ENCODE measurements at regions not wholly inside any gene's neighbourhood (a gene's known extent, or its start where the extent isn't known, plus 50 kb on each side); places are given as distances from the start of the nearest gene placed in this dataset.

- Histone ChIP-seq H3K27me3 (no peaks in the 10 kb centered on the region), H3K27ac (no peak overlapping the region), H3K4me3 (no peak overlapping the region), H3K36me3 (no peaks in the 10 kb centered on the region), H3K9me3 (no peaks in the 10 kb centered on the region), H3K4me1 (no peaks in the 10 kb centered on the region)
- DNase-seq, result no peak
- no peak for ATAC-seq (ENCODE audit: low FRiP score in 2 of 2)
- WGBS, 2 donors, result 76 to 83% methylated on average over 3 of the region's 3 CpGs
- TF ChIP-seq POLR2A (IDR thresholded peaks at IDR 0.05), result no peak
- TF ChIP-seq EP300 (IDR thresholded peaks at IDR 0.05), result no peak
- no peak for TF ChIP-seq CTCF (IDR thresholded peaks at IDR 0.05)
- no peak for TF ChIP-seq POLR2AphosphoS5 (IDR thresholded peaks at IDR 0.05)
Observed at GRCh38 chr1:87560601-87561360, 232.1 kb downstream of the LMO4 start.

GRCh38 chr1:87563211-87563610 lies 234.5 kb downstream of the LMO4 start:
- H3K4me1 ChIP-seq, result no peaks in the 10 kb centered on the region
- WGBS, 2 donors, result 83 to 88% methylated on average over 4 of the region's 4 CpGs

GRCh38 chr1:87565861-87566260 lies 237.2 kb downstream of the LMO4 start:
- Histone ChIP-seq H3K27ac (no peak overlapping the region), H3K4me3 (no peak overlapping the region), H3K36me3 (no peaks in the 10 kb centered on the region), H3K9me3 (no peaks in the 10 kb centered on the region), H3K27me3 (no peaks in the 10 kb centered on the region), H3K4me1 (no peaks in the 10 kb centered on the region)
- 88 to 94% methylated on average over 5 of the region's 5 CpGs for WGBS, 2 donors
- TF ChIP-seq POLR2AphosphoS5 (IDR thresholded peaks at IDR 0.05) (no peak), POLR2A (IDR thresholded peaks at IDR 0.05) (no peak), CTCF (IDR thresholded peaks at IDR 0.05) (no peak)
- ATAC-seq (ENCODE audit: low FRiP score in 2 of 2) (no peak), DNase-seq (no peak)

More at GRCh38 chr1:87563211-87563610, 234.5 kb downstream of the LMO4 start:
- Histone ChIP-seq H3K27me3 (no peaks in the 10 kb centered on the region), H3K27ac (no peak overlapping the region), H3K4me3 (no peak overlapping the region), H3K9me3 (no peaks in the 10 kb centered on the region), H3K36me3 (no peaks in the 10 kb centered on the region)
- TF ChIP-seq POLR2A (IDR thresholded peaks at IDR 0.05) (no peak), CTCF (IDR thresholded peaks at IDR 0.05) (no peak), EP300 (IDR thresholded peaks at IDR 0.05) (no peak), POLR2AphosphoS5 (IDR thresholded peaks at IDR 0.05) (no peak)
- ATAC-seq (ENCODE audit: low FRiP score in 2 of 2) (no peak), DNase-seq (no peak)

- ATAC-seq (ENCODE audit: low FRiP score in 2 of 2) (no peak), DNase-seq (no peak)
- H3K27ac ChIP-seq, result no peak overlapping the region
- no peaks in the 10 kb centered on the region for H3K4me1 ChIP-seq
- WGBS, 2 donors, result 60 to 66% methylated on average over 4 of the region's 4 CpGs
- no peaks in the 10 kb centered on the region for H3K9me3 ChIP-seq
- H3K4me3 ChIP-seq, result no peak overlapping the region
- TF ChIP-seq CTCF (IDR thresholded peaks at IDR 0.05) (no peak), EP300 (IDR thresholded peaks at IDR 0.05) (no peak), POLR2A (IDR thresholded peaks at IDR 0.05) (no peak), POLR2AphosphoS5 (IDR thresholded peaks at IDR 0.05) (no peak)
- no peaks in the 10 kb centered on the region for H3K27me3 ChIP-seq
- no peaks in the 10 kb centered on the region for H3K36me3 ChIP-seq
Observed at GRCh38 chr1:87568005-87568404, 239.3 kb downstream of the LMO4 start.

GRCh38 chr1:87568911-87569310 lies 240.2 kb downstream of the LMO4 start:
- 60 to 68% methylated on average over 3 of the region's 3 CpGs for WGBS, 2 donors
- no peaks in the 10 kb centered on the region for H3K4me1 ChIP-seq
- no peak overlapping the region for H3K4me3 ChIP-seq
- H3K36me3 ChIP-seq, result no peaks in the 10 kb centered on the region
- H3K27ac ChIP-seq, result no peak overlapping the region
- H3K27me3 ChIP-seq, result no peaks in the 10 kb centered on the region
- TF ChIP-seq CTCF (IDR thresholded peaks at IDR 0.05), result no peak
- no peak for TF ChIP-seq POLR2AphosphoS5 (IDR thresholded peaks at IDR 0.05)
- TF ChIP-seq POLR2A (IDR thresholded peaks at IDR 0.05), result no peak
- no peak for TF ChIP-seq EP300 (IDR thresholded peaks at IDR 0.05)
- ATAC-seq (ENCODE audit: low FRiP score in 2 of 2) (no peak), DNase-seq (no peak)
- H3K9me3 ChIP-seq, result no peaks in the 10 kb centered on the region
